Astrocyte (in vitro differentiated cells and primary cell): ENCODE measurements at regions not wholly inside any gene's neighbourhood (a gene's known extent, or its start where the extent isn't known, plus 50 kb on each side); places are given as distances from the start of the nearest gene placed in this dataset.

ENCODE experiments used
- DNase-seq: peaks from one replicate; pipeline ENCODE4 v3.0.0-alpha.2; 2010; ENCODE audit warnings: low read depth
- FAIRE-seq: peaks from 2 replicates; lab custom pipeline; 2011; peaks lifted over from hg19 to GRCh38; lab: Jason Lieb, UNC
- H2AFZ ChIP-seq: 2 replicates; pipeline ENCODE4 v1.6.0; 2012; ENCODE audit warnings: low read depth, low read length, inconsistent platforms
- H3K27ac ChIP-seq: 2 replicates; pipeline ENCODE4 v1.5.1; 2011; ENCODE audit warnings: low read depth, low read length, inconsistent platforms
- H3K27me3 ChIP-seq: 2 replicates; pipeline ENCODE4 v1.6.0; 2011; ENCODE audit warnings: low read length, inconsistent platforms; ENCODE audit not compliant: insufficient read depth
- H3K36me3 ChIP-seq: 2 replicates; pipeline ENCODE4 v1.5.1; 2011; ENCODE audit warnings: low read length, inconsistent platforms; ENCODE audit not compliant: insufficient read depth
- H3K4me1 ChIP-seq: 2 replicates; pipeline ENCODE4 v1.5.1; 2011; ENCODE audit warnings: low read length, inconsistent platforms; ENCODE audit not compliant: insufficient read depth
- H3K4me2 ChIP-seq: 2 replicates; pipeline ENCODE4 v1.6.0; 2012; ENCODE audit warnings: low read length, inconsistent platforms
- H3K4me3 ChIP-seq: 2 replicates; pipeline ENCODE4 v1.5.1; 2011; ENCODE audit warnings: low read depth, mild to moderate bottlenecking, low read length, inconsistent platforms; ENCODE audit not compliant: insufficient read depth
- H3K79me2 ChIP-seq: 2 replicates; pipeline ENCODE4 v1.6.0; 2012; ENCODE audit warnings: mild to moderate bottlenecking, low read length, inconsistent platforms; ENCODE audit not compliant: insufficient read depth
- H3K9ac ChIP-seq: 2 replicates; pipeline ENCODE4 v1.6.0; 2012; ENCODE audit warnings: mild to moderate bottlenecking, low read length, inconsistent platforms
- H3K9me3 ChIP-seq: 2 replicates; pipeline ENCODE4 v1.5.1; 2012; ENCODE audit warnings: low read depth, mild to moderate bottlenecking, low read length, inconsistent platforms; ENCODE audit not compliant: insufficient read depth
- H4K20me1 ChIP-seq: 2 replicates; pipeline ENCODE4 v1.6.0; 2012; ENCODE audit warnings: low read length, inconsistent platforms; ENCODE audit not compliant: insufficient read depth
- H3K27ac Mint-ChIP-seq: one replicate; pipeline ENCODE4 v1.8.0; 2021; ENCODE audit warnings: mild to moderate bottlenecking, mixed read lengths; ENCODE audit not compliant: unreplicated experiment
- H3K27me3 Mint-ChIP-seq: one replicate; pipeline ENCODE4 v1.8.0; 2021; ENCODE audit warnings: low read depth, mixed read lengths; ENCODE audit not compliant: unreplicated experiment
- H3K36me3 Mint-ChIP-seq: one replicate; pipeline ENCODE4 v1.8.0; 2021; ENCODE audit warnings: low read depth, mixed read lengths; ENCODE audit not compliant: unreplicated experiment
- H3K4me1 Mint-ChIP-seq: one replicate; pipeline ENCODE4 v1.8.0; 2021; ENCODE audit warnings: low read depth, mixed read lengths; ENCODE audit not compliant: unreplicated experiment
- H3K4me3 Mint-ChIP-seq: one replicate; pipeline ENCODE4 v1.8.0; 2021; ENCODE audit warnings: mild to moderate bottlenecking, moderate library complexity, mixed read lengths; ENCODE audit not compliant: unreplicated experiment
- H3K9me3 Mint-ChIP-seq: one replicate; pipeline ENCODE4 v1.8.0; 2021; ENCODE audit warnings: mild to moderate bottlenecking, mixed read lengths; ENCODE audit not compliant: unreplicated experiment
- EZH2 ChIP-seq: IDR thresholded peaks from 2 replicates; pipeline ENCODE4 v1.6.1; 2012; ENCODE audit warnings: mild to moderate bottlenecking, low read length, inconsistent platforms; ENCODE audit not compliant: insufficient read depth
- TF ChIP-seq, protein P1 (sequence below): IDR thresholded peaks from 2 replicates; pipeline ENCODE4 v1.5.1; 2011; ENCODE audit warnings: low read depth, mild to moderate bottlenecking, inconsistent platforms, low read length, moderate library complexity; ENCODE audit not compliant: insufficient read depth

DNA sequence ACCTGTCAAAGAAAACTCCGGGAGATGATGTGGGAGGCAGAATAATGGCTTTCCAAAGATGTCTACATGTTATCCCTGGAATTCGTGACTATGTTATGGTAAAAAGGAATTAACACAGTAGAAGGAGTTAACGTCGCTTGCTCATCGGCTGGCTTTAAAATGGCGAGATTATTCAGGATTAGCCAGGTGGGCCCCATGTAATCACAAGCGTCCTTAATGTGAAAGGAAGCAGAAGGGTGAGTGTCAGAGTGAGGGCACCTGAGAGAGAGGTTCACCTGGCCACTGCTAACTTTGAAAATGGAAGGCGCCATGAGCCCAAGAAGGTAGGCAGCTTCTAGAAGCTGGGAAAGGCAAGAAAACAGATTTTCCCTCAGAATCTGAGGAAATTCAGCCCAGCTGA is 557.2 kb downstream of the EPHB1 start:
- H4K20me1 ChIP-seq, result no peaks in the 10 kb centered on the region
- H3K36me3 ChIP-seq, result no peaks in the 10 kb centered on the region
- no peak for DNase-seq
- Mint-ChIP-seq H3K4me3 (no peak overlapping the region), H3K4me1 (no peaks in the 10 kb centered on the region), H3K36me3 (no peaks in the 10 kb centered on the region), H3K9me3 (peaks cover 2% of the 10 kb centered on the region), H3K27me3 (peaks cover 13% of the 10 kb centered on the region), H3K27ac (no peak overlapping the region)
- H3K79me2 ChIP-seq, result no peaks in the 10 kb centered on the region
- no peak overlapping the region for H3K9ac ChIP-seq
- no peak overlapping the region for H2AFZ ChIP-seq
- H3K9me3 ChIP-seq, result no peaks in the 10 kb centered on the region
- H3K4me1 ChIP-seq, result no peaks in the 10 kb centered on the region
- no peak for TF ChIP-seq EZH2
- TF ChIP-seq, protein P1, sequence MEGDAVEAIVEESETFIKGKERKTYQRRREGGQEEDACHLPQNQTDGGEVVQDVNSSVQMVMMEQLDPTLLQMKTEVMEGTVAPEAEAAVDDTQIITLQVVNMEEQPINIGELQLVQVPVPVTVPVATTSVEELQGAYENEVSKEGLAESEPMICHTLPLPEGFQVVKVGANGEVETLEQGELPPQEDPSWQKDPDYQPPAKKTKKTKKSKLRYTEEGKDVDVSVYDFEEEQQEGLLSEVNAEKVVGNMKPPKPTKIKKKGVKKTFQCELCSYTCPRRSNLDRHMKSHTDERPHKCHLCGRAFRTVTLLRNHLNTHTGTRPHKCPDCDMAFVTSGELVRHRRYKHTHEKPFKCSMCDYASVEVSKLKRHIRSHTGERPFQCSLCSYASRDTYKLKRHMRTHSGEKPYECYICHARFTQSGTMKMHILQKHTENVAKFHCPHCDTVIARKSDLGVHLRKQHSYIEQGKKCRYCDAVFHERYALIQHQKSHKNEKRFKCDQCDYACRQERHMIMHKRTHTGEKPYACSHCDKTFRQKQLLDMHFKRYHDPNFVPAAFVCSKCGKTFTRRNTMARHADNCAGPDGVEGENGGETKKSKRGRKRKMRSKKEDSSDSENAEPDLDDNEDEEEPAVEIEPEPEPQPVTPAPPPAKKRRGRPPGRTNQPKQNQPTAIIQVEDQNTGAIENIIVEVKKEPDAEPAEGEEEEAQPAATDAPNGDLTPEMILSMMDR, result no peak
- H3K27ac ChIP-seq, result no peak overlapping the region
- no peak overlapping the region for H3K4me2 ChIP-seq
- H3K4me3 ChIP-seq, result no peak overlapping the region
- no peak for FAIRE-seq
- H3K27me3 ChIP-seq, result no peaks in the 10 kb centered on the region

DNA sequence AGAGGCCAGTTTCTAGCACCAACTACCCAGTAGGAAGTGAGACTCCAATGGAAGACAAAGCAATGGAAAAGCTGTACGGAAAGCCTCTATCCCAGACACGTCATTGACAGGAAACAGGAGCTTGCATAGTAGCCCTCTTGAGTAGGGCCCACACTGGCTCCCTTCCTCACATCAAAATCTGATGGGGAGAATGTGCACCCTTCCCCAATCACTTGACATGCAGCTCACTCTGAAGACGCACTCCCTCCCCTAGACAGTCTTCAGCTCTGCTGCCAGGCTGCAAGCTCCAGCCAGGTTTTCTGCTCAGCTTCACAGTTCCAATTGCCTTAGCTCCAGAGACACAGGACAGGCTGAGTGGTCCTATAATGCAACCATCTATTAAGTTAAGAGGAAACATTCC is 567.8 kb downstream of the EPHB1 start:
- Mint-ChIP-seq H3K4me3 (no peak overlapping the region), H3K4me1 (no peaks in the 10 kb centered on the region), H3K36me3 (no peaks in the 10 kb centered on the region), H3K9me3 (no peaks in the 10 kb centered on the region), H3K27ac (no peak overlapping the region), H3K27me3 (peaks cover 8% of the 10 kb centered on the region)
- Histone ChIP-seq H3K9ac (no peak overlapping the region), H3K79me2 (no peaks in the 10 kb centered on the region), H3K4me3 (no peak overlapping the region), H3K36me3 (no peaks in the 10 kb centered on the region), H3K27me3 (no peaks in the 10 kb centered on the region), H3K4me2 (no peak overlapping the region), H4K20me1 (no peaks in the 10 kb centered on the region), H3K27ac (no peak overlapping the region), H3K4me1 (no peaks in the 10 kb centered on the region), H3K9me3 (no peaks in the 10 kb centered on the region), H2AFZ (no peak overlapping the region)
- no peak for FAIRE-seq
- DNase-seq, result no peak
- TF ChIP-seq, protein P1, result no peak
- TF ChIP-seq EZH2, result no peak

DNA sequence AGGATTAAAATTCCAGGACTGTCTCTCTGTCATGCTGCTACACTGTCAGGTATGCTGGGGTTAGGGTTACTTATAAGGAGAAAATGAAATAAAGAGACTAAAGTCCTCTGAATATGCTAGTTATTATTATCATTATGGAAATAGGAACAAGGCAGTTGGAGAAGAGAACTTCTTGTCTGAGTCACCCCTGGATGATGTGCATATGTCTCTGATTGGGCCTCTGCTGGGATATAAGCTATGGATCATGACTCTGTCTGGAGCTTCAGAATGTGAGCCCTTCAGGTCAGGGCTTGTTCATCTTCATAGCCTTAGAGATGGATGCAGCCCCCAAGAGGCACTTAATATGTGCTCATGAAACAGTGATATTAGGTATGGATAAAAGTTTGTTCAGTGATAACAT is 569.6 kb downstream of the EPHB1 start:
- H3K27ac Mint-ChIP-seq, result no peak overlapping the region
- H3K9ac ChIP-seq, result no peak overlapping the region
- DNase-seq (no peak), FAIRE-seq (no peak)
- H3K4me3 Mint-ChIP-seq, result no peak overlapping the region
- H3K36me3 ChIP-seq, result no peaks in the 10 kb centered on the region
- no peak overlapping the region for H3K4me2 ChIP-seq
- no peaks in the 10 kb centered on the region for H4K20me1 ChIP-seq
- H3K9me3 ChIP-seq, result no peaks in the 10 kb centered on the region
- no peak overlapping the region for H2AFZ ChIP-seq
- no peak overlapping the region for H3K27ac ChIP-seq
- H3K79me2 ChIP-seq, result no peaks in the 10 kb centered on the region
- peaks cover 7% of the 10 kb centered on the region for H3K4me1 Mint-ChIP-seq
- no peaks in the 10 kb centered on the region for H3K27me3 ChIP-seq
- H3K4me1 ChIP-seq, result no peaks in the 10 kb centered on the region
- H3K36me3 Mint-ChIP-seq, result no peaks in the 10 kb centered on the region
- no peak overlapping the region for H3K4me3 ChIP-seq
- H3K27me3 Mint-ChIP-seq, result peaks cover 8% of the 10 kb centered on the region
- TF ChIP-seq, protein P1, result no peak
- TF ChIP-seq EZH2, result no peak
- H3K9me3 Mint-ChIP-seq, result no peaks in the 10 kb centered on the region
